NCI-H460 (cell line): ENCODE measurements at regions not wholly inside any gene's neighbourhood (a gene's known extent, or its start where the extent isn't known, plus 50 kb on each side); places are given as distances from the start of the nearest gene placed in this dataset.
"Not testable (repeated sequence)": the region's sequence is repeated elsewhere in the genome, so short reads cannot be mapped to it uniquely, and the experiment has no call there.

Source experiments
- DNase-seq: peaks from one replicate; pipeline ENCODE4 v3.0.0-alpha.2; 2016; ENCODE audit warnings: low read depth; ENCODE audit errors: extremely low read depth

- peak; percentile 50 for DNase-seq
Observed at GRCh38 chr9:30928045-30928444, 1456.4 kb upstream of the ACO1 start.

DNA sequence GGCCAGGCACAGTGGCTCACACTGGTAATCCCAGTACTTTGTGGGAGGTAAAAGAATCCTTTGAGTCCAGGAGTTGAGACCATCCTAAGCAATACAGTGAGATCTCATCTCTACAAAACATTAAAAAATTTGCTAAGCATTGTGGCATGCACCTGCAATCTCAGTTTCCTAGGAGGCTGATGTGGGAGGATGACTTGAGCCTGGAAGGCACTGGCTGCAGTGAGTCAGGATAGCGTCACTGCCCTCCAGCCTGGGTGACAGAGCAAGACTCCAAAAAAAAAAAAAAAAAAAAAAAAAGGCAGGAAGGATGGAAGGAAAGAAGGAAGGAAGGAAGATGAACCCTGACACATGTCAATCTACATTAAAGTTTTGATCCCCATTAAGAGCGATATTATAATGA, 1452.2 kb upstream of the ACO1 start:
- DNase-seq: peak; percentile 57

DNA sequence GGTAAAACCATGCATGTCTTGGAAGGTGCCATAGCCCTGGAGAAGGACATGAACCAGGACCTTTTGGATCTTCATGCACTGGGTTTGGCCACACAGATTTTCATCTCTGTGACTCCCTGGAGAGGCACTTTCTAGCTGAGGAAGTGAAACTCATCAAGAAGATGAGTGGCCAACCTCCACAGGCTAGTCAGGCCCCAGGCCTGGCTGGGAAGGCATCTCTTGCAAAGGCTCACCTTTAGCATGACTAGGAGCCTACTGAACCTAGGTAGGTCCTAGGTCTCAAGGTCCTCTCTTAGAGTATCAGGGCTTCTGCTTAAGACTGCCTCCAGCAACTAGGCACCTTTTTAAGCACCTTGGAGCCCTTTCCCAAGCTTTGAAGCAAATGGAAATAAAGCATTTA, 1448.7 kb upstream of the ACO1 start:
- DNase-seq: no peak

DNA sequence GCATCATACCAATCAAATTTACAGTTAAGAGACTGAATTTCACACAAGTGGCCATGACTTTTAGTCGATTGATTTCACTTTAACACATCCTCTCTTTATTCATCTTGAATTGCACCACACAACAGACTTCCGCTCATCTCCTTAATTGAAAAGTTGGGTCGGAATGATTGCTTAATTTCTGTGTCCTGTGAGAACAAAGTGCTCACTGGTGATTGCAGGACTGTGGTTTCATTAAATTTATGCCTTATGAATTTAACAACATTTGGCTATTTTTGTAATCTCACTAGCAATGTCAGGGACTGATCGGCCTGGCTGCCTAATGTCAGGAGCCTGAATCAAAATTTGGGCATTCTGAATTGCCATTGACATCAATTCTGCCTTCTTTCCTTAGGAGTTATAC, 1447.3 kb upstream of the ACO1 start:
- no peak for DNase-seq

DNA sequence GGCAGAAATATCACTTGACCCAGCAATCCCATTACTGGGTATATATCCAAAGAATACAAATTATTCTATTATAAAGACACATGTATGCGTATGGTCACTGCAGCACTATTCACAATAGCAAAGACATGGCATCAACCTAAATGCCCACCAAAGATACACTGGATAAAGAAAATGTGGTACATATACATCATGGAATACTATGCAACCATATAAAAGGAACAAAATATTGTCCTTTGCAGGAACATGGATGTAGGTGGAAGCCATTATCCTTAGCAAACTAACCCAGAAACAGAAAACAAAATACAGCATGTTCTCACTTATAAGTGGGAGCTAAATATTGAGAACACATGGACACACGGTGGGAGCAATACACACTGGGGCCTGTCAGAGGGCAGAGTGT, 1441.6 kb upstream of the ACO1 start:
- DNase-seq: not testable (repeated sequence)

- DNase-seq: no peak
Observed at GRCh38 chr9:30943446-30944224, 1440.8 kb upstream of the ACO1 start.

DNA sequence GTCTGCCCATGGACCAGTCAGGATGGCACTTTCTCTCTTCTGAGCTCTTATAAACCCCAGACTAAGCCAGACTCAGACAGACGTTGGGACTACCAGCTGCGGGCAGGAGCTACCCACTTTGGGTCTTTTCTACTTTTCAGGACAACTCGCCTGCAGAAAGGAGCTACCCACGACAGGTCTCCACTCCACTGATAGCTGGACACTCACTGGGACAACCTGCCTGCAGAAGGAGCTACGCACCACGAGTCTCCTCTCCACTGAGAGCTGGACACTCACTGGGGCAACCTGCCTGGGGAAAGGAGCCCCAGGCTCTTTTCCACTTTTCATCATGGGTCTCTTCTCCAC, 1440.2 kb upstream of the ACO1 start:
- no peak for DNase-seq

DNA sequence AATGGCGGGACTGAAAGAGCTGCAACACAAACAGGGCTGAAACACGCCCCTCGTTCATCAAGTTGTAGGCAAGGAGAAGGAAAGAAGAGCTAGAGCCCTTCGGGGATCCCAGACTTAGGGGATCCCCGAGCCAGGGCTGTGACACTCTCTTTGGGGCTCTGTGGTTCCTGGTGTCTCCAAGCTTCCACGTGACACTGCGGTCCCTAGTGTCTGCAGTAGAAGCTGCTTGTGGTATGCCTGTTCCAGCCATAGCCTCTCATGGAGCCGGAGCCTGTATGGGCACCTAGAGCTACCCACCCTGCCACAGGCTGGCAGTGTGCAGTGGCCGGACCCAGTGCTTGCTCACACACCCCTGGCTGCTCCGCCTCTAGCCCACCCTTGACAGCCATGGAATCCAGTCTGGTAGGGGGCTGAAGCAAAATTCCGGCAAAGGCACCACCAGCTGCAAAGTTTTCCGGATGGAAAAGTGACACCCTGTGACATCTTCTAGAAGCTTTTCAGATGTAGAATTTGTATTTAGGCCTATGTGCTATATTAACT, 1439.6 kb upstream of the ACO1 start:
- no peak for DNase-seq

DNA sequence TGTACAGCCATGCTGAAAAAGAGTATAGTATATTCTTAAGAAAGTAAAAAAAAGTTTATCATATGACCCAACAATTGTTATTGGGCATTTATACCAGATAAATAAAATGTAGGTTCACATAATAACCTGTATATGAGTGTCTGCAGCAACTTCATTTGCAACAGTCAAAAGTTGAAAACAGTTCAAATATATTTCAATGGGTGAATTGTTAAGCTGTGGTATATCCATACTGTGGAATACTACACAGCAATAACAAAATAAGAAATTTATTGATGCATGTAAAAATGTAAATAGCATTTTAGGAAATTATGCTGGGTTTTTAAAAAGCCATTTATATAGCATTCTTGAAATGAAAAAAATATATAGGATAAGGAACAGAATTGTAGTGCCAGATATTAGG, 1420.1 kb upstream of the ACO1 start:
- DNase-seq: no peak

DNA sequence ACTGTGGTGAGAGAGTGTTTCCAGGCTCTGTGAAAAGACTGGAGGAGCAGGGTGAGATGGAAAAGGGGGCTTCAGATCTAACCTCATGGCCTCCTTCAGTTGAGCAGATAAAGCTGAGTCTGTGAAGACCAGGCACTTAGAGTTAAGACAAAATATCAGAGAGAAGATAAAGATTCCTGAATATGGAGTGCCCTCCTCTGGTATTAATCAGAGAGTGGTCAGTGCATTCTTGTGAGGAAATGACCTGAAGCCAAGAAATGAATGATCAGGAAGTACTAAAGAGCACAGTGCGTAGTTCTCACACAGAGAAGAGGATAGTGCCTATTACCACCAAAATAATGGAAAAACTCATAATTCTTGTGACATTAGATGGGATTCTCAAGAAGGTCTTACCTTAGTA, 1417.0 kb upstream of the ACO1 start:
- DNase-seq: peak; percentile 26

DNA sequence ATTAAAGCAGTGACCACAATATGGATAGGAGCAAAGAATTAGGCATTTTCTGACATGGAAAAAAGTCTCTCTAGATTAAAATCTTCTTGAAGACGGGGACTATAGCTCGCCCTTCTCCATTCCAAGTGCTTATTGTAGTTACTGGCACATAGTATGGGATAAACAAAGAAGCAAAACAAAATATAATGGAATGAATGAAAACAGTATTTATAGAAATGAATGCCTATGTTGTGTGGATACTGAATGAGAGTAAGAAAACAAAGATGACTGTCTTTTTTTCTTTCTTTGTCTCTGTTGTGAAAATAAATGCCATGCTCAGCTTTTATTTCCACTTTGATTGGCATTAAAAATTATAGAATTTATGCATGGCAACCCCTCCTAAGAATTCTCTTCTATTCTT, 1414.3 kb upstream of the ACO1 start:
- no peak for DNase-seq

- DNase-seq: no peak
Observed at GRCh38 chr9:30970812-30971211, 1413.6 kb upstream of the ACO1 start.

GRCh38 chr9:30972654-30973053, 1411.8 kb upstream of the ACO1 start:
- no peak for DNase-seq

GRCh38 chr9:30977965-30978364, 1406.5 kb upstream of the ACO1 start:
- no peak for DNase-seq

DNA sequence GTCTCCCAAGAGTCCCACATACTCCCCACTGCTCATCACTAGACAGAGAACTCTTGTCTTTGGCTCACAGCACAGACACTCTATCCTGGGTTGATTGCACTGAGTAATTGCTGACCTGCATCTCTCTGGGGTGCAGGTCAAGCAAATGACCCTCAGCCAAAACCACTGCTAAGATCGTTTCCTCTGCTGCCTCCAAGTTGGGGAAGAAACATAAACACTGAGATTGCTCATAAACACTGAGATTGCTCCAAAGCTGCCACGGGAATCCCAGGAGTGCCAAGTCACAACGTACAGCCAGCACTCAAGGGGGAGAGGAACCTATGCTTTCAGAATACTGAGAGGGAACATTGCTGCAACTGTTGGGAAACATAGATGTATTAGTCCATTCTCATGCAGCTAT, 1402.1 kb upstream of the ACO1 start:
- DNase-seq: no peak

- no peak for DNase-seq
Observed at GRCh38 chr9:30995956-30996738, 1388.3 kb upstream of the ACO1 start.

- no peak for DNase-seq
Observed at GRCh38 chr9:30996761-30997160, 1387.7 kb upstream of the ACO1 start.

DNA sequence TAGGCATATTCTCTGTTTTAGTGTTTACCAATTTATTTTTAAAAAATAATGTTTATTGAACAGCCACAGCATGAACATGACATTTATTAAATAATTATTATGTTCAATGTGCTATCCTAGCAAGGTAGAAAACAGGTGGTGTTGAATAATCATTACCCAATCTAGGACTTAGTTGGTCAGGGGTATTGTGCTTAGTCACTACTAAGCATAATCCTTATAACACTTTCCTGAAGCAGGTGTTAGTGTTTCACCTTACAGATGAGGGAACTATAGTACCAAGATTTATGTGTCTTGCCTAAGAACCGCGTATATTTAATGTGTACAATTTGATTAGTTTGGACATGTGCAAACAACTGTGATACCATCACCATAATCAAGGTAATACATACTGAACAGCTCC, 1387.2 kb upstream of the ACO1 start:
- no peak for DNase-seq

- no peak for DNase-seq
Observed at GRCh38 chr9:31005086-31005665, 1379.3 kb upstream of the ACO1 start.

- DNase-seq: no peak
Observed at GRCh38 chr9:31013371-31013770, 1371.1 kb upstream of the ACO1 start.

GRCh38 chr9:31023847-31024246, 1360.6 kb upstream of the ACO1 start:
- DNase-seq: no peak

- no peak for DNase-seq
Observed at GRCh38 chr9:31027678-31028077, 1356.8 kb upstream of the ACO1 start.
